ENCODE measurements at regions not wholly inside any gene's neighbourhood (a gene's known extent, or its start where the extent isn't known, plus 50 kb on each side); places are given as distances from the start of the nearest gene placed in this dataset.
"Not testable (repeated sequence)": the region's sequence is repeated elsewhere in the genome, so short reads cannot be mapped to it uniquely, and the experiment has no call there.

DNA sequence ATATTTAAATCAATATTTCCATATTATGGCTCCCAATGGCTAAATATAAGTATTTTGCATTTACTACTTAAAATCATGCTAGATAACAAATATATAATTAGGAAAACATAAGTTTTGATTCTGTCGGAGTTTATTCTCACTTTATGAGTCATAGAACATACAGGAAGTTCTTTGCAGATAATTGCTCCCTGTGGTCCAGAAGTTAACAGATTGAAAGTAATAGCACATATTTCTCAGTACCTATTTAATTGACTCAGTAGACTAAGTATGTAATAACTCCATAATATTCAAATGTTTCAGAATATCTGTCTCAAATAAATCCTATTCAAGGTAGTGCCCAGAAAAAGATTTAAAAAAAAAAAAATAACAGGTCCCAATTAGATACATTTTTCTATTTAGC, 806.0 kb upstream of the ATXN7L3B start:
- DNase-seq: no peak

DNA sequence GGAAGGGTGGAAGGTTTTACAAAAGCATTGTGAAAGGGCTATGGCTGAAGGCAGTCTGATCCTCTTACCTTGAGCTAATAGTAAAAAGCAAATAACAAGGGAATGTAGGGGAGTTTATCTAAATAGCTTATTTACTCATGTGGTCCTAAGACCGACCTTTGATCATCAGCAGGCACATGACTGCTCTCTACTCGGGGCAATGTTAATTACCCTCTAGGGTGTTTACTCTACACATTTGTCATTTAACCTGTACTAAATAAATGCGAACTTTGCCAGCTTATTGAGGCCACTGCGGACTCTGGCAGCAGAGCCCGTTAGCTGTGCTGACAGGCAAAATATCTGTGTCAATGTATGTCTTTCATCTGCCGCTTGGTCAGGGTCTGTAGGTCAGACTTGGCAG, 768.3 kb upstream of the ATXN7L3B start:
- no peak for DNase-seq

DNA sequence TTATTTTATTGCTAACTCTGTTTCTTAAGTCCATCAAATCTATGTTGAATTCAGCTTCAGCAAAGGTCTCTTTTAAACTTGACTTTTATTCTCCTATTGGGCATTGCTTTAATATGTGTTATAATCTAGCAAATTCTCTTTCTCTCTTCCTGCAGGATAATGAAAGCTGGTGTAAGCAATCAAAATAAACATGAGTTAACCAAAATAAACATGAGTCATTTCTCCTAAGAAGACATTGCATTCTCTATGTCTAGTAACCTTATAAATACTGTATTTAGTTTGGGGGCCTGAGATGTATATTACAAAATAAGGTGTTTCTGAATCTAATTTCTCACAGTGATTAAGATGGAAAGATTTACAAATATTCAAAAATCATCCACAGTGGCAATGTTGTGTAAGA, 739.1 kb upstream of the ATXN7L3B start:
- no peak for DNase-seq

DNA sequence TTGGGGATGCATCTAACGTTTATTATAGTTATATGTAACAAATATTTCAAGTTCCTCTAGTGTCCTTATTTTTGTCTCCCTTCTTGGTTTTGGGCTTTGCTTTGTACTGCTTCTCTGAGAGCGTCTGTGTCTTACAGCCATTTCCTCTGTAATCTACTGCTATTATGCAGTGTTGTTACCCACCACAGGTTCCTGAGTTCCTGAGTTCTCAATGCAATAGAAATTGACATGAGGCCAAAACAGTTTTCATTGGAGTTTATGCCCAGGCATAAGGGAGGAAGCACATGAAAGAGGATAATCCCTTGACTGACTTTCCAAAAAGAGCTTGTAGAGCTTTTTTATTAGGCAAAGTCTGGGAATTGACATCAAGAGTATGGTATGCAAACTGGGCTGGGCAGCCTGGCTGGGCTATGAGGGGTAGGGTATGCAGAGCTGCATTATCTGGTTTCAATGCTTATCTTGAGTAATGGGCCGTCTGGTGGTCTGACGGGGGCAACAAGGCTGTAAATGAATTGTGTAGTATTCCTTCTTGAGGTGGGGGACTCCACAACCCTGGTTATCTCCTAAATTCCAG, 722.5 kb upstream of the ATXN7L3B start:
- no peak for DNase-seq

DNA sequence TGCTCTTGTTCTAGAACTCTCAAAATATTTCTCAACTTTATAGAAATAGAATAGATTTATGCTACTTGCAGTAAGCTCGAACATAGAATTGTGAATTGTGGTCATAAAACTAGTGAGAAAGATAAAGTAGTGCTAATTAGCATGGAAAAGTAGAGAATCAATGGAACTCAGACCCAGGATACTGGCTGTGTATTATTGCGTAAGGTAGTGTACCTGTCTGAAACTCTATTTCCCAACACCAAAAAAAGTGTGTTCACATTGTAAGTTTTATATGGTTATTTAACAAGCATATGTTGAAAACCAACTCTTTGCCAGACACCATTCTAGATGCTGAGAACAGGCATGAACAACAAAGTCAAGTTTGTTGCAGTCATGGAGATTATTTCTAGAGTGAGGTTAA, 720.5 kb upstream of the ATXN7L3B start:
- no peak for DNase-seq

DNA sequence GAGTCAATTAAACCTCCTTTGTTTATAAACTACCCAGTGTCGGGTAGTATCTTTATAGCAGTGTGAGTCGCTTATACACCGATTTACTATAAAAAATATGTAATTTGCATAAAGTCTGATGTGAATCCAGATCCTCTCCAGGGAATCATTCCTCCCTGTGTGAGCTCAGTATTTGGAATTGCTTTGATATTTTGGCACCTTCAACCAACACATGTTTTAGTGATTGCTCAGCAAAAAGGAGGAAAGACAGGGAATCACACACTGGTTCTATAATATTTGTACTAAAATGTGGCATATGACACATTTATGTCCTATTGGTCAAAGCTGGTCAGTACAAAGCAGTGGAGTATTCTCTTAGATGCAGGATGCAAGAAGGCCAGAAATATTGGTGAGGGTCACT, 703.9 kb upstream of the ATXN7L3B start:
- no peak for DNase-seq

DNA sequence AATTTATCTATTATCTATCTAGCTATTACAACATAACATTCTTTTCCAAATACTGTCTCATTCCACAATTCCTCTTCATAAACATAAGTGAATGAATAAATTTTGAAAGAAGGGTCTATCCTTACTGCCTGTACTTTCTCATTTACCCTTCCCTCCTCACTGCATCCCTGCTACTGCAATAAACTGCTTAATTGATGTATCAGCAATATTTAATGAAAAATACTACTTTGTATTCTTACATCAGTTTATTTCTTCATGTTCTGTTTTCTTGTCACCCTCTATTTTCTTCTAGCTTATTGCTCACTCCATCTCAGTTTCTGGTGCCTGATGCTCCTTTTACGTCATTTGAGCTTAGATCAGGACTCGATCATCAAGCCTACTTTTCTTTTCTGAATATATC, 695.7 kb upstream of the ATXN7L3B start:
- DNase-seq: no peak

DNA sequence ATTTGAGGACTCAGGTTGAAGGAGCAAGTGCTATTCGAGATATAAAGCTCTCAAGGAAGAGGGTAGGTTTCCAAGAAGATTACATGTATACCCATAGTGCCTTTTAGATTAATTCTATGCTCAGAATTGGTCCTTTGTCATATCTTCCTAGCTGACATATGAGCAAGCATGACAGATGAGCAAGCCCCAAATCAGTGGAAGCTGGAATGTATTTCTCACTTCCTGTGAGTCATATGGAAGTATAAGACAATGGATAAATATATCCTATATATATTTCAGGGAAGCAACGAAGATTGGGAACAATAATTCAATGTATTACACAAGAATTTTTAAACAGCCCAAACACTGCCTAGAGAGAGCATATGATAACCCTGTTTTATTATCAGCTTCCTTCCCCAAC, 674.1 kb upstream of the ATXN7L3B start:
- no peak for DNase-seq

DNA sequence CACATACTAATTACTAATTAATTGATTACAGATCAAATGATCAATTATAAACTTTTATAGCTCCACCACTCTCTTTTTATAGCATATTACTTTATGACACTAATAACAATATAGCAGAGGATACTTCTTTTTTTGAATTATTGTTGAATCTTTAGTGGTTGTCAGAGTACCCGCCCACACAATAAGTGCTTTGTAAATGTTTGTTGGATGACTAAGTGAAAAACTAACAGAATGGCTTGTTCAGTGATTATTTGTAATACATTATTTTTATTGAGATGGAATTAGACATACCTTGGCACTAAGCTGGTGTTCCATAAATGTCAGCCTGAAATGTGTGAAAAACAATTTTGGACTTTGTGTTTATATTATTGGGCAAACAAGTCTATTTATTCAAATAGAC, 670.5 kb upstream of the ATXN7L3B start:
- no peak for DNase-seq

DNA sequence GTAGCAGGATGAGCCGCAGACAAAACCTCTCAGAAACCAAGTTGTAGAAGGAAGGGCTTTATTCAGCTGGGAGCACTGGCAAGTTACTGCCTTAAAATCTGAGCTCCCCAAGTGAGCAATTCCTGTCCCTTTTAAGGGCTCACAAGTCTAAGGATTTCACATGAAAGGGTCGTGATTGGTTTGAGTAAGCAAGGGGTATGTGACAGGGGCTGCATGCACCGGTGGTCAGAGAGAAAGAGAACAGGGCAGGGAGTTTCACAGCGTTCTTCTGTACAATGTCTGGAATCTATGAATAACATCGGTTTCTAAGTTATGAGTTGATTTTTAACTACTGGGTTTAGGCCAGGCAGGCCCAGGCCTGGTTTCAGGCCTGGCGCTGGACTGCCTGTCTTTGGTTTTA, 660.3 kb upstream of the ATXN7L3B start:
- DNase-seq: not testable (repeated sequence)

DNA sequence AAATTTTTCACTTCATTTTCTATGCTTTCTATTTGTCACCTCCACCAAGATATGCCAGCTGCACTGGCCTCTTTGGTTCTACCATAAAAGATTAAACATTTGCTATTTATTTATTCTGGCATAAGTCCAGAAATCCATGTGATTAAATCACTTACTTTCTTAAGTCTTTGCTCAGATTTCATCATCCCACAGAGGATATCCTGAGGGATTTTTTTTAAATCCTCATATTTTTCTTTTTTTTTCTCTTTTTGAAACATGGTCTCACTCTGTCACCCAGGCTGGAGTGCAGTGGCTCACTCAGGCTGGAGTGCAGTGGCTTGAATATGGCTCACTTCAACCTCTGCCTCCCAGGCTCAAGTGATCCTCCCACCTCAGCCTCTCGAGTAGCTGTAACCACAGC, 645.4 kb upstream of the ATXN7L3B start:
- no peak for DNase-seq

DNA sequence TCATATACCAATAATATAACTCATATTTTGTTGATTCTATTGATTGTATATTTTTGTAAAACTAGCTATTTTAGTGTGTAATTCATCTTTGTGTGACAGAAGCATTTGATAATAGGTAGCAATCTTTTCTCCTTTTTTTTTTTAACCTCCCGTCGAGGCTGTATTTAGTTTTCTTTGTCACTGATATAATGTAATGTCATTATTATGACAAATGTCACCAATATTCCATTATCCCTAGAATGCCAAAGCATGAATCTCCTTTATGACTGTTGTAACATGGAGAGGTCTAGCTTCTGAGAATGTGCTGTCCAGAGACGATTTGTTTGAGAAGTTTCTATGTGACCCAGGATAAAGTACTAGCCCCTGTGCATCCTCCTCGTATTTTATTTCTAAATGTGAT, 639.0 kb upstream of the ATXN7L3B start:
- DNase-seq: no peak

DNA sequence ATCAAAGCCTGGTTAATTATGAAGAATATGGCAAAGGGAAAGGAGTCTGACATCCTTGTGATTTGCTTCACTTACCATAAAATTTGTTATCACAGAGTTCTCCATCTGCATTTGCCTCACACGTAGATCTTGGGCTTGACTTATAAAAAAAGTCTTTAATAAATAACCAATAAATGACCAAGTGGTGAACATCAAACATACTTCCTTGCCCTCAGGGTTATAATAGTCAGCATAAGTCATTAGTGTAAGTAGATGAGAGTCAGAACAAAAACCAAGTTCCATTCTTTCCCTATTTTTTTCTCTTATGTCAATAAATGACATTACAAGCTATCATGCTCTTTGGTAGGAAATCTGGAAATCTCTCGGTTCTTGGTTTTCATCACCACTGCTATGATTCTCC, 635.4 kb upstream of the ATXN7L3B start:
- no peak for DNase-seq

DNA sequence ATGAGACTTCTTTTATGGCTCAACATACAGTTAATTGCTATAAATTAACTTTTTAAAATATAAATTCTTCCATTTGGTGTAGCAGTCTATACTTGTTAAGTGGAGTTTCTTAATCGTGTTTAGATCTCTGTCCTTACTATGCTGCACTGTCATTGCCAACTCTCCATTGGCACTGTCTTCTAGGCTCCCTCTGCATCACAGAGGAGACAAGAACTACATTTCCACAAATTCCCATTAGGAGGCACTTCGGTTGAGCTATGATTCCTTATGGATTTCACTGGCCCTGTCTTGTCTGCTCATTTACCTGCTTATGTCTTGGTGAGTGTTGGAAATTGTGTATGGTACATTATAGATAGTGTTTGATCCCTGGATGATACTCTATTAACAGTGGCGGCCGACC, 630.9 kb upstream of the ATXN7L3B start:
- no peak for DNase-seq

DNA sequence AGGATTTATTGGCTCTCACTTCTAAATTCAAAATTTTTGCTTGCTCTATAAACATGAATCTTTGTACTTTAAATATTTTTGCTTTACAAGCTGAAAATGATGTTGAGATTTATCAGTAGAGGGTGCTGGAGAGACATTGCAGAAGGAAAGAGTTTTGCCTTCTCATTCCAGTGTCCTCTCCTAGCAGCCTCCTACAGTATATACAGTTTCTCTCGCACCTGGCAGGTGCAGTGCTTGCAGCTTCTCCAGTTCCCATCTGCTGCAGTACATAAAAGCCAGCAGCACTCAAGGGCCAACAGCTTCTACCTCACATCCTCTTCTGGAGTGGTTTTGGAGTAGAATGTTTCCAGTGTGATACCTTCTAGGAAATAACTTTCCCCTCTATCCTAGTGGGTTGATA, 601.8 kb upstream of the ATXN7L3B start:
- DNase-seq: no peak

DNA sequence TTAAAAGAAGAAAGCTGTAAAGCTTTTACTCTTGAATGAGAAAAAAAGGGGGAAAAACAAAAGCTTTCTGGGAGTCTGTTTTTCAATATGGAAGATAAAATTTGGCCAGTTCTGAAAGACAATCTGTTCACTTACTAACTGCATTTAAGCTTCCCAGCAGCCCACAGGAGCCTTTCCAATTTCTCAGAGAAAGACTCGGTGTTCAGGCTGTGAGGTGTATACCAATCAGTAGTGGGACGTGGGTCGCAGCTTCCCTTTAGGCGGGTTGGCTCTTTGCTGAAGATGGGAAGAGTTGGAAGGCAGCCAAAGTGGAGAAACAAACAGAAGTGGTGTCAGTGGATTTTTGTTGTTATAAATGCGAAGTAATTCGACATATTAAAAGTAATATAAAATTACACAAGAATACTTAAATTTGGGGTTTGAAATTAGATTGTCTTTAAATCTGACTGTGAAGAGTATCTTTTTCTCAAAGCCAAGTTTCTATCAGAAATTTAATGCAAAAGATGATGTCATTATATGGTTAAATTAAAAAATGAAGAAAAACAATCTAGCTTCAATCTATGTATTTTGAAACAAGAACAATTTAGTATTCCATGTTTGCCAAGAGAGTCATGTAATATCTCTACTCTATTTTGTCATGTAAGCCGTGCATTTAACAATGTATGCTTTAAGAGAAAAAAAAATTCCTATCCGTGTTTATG, 590.2 kb upstream of the ATXN7L3B start:
- DNase-seq: no peak

DNA sequence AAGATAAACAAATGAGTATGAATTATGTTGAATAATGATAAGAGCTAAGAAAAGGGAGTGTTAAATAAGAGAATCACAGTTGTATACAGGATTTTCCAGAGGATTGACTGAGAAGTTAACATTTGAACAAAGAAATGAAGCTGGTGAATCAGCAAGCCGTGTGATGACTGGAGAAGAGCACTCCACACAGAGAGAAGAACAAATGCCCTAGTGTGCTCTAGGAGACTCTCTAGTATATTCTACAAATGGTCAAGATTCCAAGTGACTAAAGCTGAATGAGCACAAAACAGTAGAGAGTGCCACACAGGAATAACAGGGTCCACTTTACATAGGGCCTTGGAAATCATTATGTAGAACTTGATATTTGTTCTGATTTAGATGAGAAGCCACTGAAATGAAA, 587.1 kb upstream of the ATXN7L3B start:
- no peak for DNase-seq

DNA sequence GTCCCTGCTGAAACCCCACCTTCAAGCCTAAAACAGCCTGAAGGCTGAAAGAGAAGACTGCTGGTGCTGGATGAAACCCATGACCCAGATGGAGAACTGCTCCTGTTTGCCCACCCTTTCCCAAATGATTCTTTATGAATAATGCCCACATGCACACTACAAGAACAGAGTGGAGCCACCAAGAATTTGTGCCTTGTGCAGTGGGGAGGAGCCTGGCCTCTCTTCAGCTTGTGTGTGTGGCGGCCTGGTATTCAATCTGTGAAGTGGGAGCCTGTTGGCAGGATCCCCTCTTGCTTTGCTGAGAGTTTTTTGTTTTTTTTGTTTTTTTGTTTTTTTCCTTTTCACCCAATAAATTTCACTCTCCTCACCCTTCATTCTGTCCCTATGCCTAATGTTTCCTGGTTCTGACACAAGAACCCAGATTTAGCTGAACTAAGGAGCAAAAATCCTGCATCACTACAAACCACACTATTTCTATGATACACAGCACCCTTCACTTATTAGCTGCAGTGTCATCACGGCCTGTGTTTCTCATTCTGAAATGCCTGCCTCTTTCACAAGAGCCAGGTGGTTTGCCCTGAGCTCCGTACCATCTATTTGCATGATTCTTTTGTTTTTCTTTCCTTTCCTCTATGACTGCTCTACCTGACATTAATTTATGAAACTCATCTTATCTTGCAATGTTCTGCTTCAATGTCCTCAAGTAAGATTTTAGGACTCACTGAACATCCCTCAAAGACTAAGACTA, 585.5 kb upstream of the ATXN7L3B start:
- no peak for DNase-seq

DNA sequence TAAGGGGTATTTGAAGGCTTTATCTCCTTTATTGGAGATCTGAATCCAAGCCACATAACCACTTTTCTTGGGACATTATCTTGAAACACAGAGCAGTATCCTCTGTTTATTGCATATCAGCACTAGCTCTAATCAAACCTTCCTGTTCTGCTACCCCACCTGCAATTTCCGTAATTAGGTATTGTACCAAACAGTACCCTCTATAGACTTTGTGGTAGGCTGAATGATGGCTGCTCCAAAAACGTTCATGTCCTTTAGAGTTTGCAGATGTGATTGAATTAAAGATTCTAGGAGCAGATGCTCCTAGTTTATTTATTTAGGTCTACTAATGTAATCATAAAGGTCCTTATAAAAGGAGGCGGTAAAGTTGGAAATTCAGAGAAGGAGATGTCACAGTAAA, 573.0 kb upstream of the ATXN7L3B start:
- DNase-seq: no peak

DNA sequence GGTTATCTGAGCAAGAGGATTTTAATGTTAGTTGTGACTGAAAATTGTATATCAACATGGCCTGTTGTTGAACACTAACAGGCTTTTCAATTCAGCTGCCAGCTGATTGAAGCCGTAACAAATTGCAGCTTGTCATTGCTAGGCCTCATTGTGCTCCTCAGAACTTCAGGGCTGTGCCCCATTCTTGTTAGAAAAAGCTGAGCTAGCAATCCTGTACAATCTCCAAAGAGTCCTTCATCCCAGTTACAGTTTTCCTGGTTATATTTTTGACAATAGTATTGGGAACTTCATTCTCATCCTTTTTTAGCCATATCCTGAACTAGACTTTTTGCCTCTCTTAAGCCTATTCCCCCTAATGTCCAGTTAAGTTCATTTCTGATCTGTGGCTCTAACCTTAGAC, 564.1 kb upstream of the ATXN7L3B start:
- DNase-seq: no peak

DNA sequence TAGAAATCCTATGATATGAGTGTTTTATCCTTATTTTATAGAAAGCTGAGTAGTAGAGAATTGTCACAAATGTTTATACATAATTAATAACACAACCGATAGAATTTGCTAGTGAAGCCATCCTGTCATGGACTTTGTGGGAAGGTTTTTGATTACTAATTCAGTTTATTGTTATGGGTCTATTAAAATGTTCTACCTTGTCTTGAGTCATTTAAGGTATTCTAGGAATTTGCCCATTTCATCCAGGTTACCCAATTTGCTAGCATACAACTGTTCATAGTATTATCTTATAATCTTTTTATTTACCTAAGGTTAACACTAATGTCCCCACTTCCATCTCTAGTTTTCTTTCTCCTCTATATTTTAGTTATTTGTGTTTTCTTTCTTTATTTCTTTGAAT, 553.1 kb upstream of the ATXN7L3B start:
- DNase-seq: no peak

DNA sequence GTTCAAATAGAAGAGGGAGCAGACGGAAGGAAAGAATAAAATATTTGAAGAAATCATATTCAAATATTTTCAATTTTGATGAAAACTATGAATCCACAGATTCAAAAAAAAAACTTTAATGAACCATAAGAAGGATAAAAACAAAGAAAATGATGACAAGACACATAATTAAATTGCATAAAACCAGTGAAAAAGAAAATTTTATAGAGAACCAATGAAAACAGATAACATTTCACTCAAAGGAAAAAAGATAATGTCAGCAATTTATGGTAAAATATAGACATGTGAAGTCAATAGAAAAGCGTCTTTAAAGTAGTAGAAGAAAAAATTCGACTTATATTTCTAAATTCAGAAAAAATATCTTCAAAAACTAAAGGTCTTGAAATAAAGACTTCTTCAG, 546.5 kb upstream of the ATXN7L3B start:
- no peak for DNase-seq

DNA sequence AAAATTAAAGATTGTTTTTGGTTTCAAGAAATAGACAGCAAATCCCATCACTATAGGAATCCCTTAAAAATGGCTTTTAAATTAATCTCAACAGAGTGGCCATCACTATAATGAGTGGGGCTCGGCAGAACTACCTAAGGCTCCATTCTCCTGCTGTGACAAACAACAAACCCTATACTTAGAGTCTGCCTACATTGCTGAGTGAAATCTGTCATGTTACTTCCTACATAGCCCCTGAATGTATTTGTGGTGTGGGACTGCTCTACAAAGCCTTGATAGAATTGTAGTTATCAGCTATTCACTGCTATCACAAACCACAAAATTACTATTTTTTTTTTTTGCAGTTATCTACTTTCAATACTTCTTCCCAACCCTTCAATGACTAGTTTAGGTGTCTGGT, 538.7 kb upstream of the ATXN7L3B start:
- DNase-seq: no peak

DNA sequence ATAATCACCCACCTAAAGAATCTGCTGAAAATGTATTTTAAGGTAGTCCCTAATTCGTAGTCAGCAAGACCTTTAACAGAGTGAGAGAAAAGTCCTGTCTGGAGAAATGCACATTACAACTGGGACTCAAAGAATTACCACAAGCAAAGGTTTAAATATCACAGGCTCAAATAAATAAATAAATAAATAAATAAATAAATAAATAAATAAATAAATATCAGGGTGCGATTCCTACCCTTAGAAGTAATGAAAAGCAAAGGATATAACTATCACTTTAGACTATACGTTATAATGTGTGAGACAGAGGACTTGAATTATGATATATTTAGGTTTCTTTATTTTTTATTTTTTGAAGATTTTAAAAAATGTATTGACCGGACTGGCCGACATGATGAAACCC, 522.5 kb upstream of the ATXN7L3B start:
- no peak for DNase-seq
